H9 (cell line): ENCODE measurements at regions not wholly inside any gene's neighbourhood (a gene's known extent, or its start where the extent isn't known, plus 50 kb on each side); places are given as distances from the start of the nearest gene placed in this dataset.

Source experiments
- DNase-seq: peaks from one replicate; pipeline ENCODE4 v3.0.0-alpha.2; 2017
- H2AFZ ChIP-seq: one replicate; pipeline ENCODE4 v1.6.1; 2013; ENCODE audit warnings: mild to moderate bottlenecking, low read length, control low read depth, moderate library complexity
- H2AK5ac ChIP-seq: 2 replicates; pipeline ENCODE4 v1.6.1; 2013; ENCODE audit warnings: low read length, control low read depth, mixed read lengths; ENCODE audit not compliant: insufficient read length
- H2BK120ac ChIP-seq: one replicate; pipeline ENCODE4 v1.6.1; 2013; ENCODE audit warnings: low read depth, mild to moderate bottlenecking, low read length, control low read depth, inconsistent platforms; ENCODE audit not compliant: poor library complexity, severe bottlenecking
- H2BK12ac ChIP-seq: 2 replicates; pipeline ENCODE4 v1.6.1; 2013; ENCODE audit warnings: low read length, control low read depth, mixed read lengths, low read depth; ENCODE audit not compliant: insufficient read length
- H2BK15ac ChIP-seq: 2 replicates; pipeline ENCODE4 v1.6.1; 2013; ENCODE audit warnings: low read depth, low read length, control low read depth
- H2BK20ac ChIP-seq: one replicate; pipeline ENCODE4 v1.6.1; 2013; ENCODE audit warnings: low read depth, mild to moderate bottlenecking, low read length, control low read depth, inconsistent platforms; ENCODE audit not compliant: poor library complexity, severe bottlenecking
- H2BK5ac ChIP-seq: 2 replicates; pipeline ENCODE4 v1.6.1; 2013; ENCODE audit warnings: low read length, control low read depth, mixed read lengths; ENCODE audit not compliant: insufficient read length
- H3K14ac ChIP-seq: 2 replicates; pipeline ENCODE4 v1.6.1; 2013; ENCODE audit warnings: low read length, control low read depth; ENCODE audit not compliant: insufficient read depth
- H3K18ac ChIP-seq: 2 replicates; pipeline ENCODE4 v1.6.1; 2013; ENCODE audit warnings: low read depth, mild to moderate bottlenecking, mixed read lengths, low read length, control low read depth; ENCODE audit not compliant: insufficient read length
- H3K23ac ChIP-seq: 2 replicates; pipeline ENCODE4 v1.6.1; 2013; ENCODE audit warnings: low read length, control low read depth, mixed read lengths, low read depth; ENCODE audit not compliant: insufficient read length
- H3K23me2 ChIP-seq: 2 replicates; pipeline ENCODE4 v1.6.1; 2013; ENCODE audit warnings: low read depth, mild to moderate bottlenecking, mixed read lengths, low read length, control low read depth; ENCODE audit not compliant: insufficient read length, poor library complexity, severe bottlenecking
- H3K27ac ChIP-seq: 2 replicates; pipeline ENCODE4 v1.5.1; 2013; ENCODE audit warnings: low read length, control low read depth, mixed read lengths, low read depth; ENCODE audit not compliant: insufficient read length
- H3K27me3 ChIP-seq: 2 replicates; pipeline ENCODE4 v1.6.1; 2013; ENCODE audit warnings: low read length, control low read depth, inconsistent platforms; ENCODE audit not compliant: insufficient read depth
- H3K4ac ChIP-seq: 2 replicates; pipeline ENCODE4 v1.6.1; 2013; ENCODE audit warnings: low read depth, mild to moderate bottlenecking, control low read depth, inconsistent platforms, low read length, moderate library complexity
- H3K4me1 ChIP-seq: 2 replicates; pipeline ENCODE4 v1.6.1; 2013; ENCODE audit warnings: low read length, control low read depth, inconsistent platforms; ENCODE audit not compliant: insufficient read depth
- H3K4me2 ChIP-seq: 2 replicates; pipeline ENCODE4 v1.6.1; 2013; ENCODE audit warnings: low read length, control low read depth, mixed read lengths; ENCODE audit not compliant: insufficient read length, insufficient read depth
- H3K56ac ChIP-seq: 2 replicates; pipeline ENCODE4 v1.6.1; 2013; ENCODE audit warnings: low read depth, mild to moderate bottlenecking, mixed read lengths, low read length, control low read depth; ENCODE audit not compliant: insufficient read length
- H3K79me1 ChIP-seq: 2 replicates; pipeline ENCODE4 v1.6.1; 2013; ENCODE audit warnings: low read depth, mild to moderate bottlenecking, moderate library complexity, low read length, control low read depth, inconsistent platforms; ENCODE audit not compliant: insufficient read depth, poor library complexity, severe bottlenecking
- H3K79me2 ChIP-seq: 2 replicates; pipeline ENCODE4 v1.6.1; 2013; ENCODE audit warnings: low read length, control low read depth, inconsistent platforms; ENCODE audit not compliant: insufficient read depth
- H3K9ac ChIP-seq: 2 replicates; pipeline ENCODE4 v1.6.1; 2013; ENCODE audit warnings: low read length, control low read depth, mixed read lengths; ENCODE audit not compliant: insufficient read length; ENCODE audit errors: extremely low read depth
- H3K9me3 ChIP-seq: one replicate; pipeline ENCODE4 v1.6.1; 2013; ENCODE audit warnings: low read depth, low read length, inconsistent platforms; ENCODE audit not compliant: control insufficient read depth
- H3T11ph ChIP-seq: one replicate; pipeline ENCODE4 v1.6.1; 2013; ENCODE audit warnings: mild to moderate bottlenecking, low read length, control low read depth, inconsistent platforms
- H4K20me1 ChIP-seq: one replicate; pipeline ENCODE4 v1.6.1; 2013; ENCODE audit not compliant: control insufficient read depth, insufficient read length, insufficient read depth
- H4K5ac ChIP-seq: 2 replicates; pipeline ENCODE4 v1.6.1; 2013; ENCODE audit warnings: low read depth, mild to moderate bottlenecking, mixed read lengths, low read length, control low read depth; ENCODE audit not compliant: insufficient read length
- H4K8ac ChIP-seq: replicated peaks from 2 replicates; pipeline ENCODE4 v1.6.1; 2013; ENCODE audit warnings: low read length, control low read depth, mixed read lengths, low read depth; ENCODE audit not compliant: insufficient read length
- H4K91ac ChIP-seq: 2 replicates; pipeline ENCODE4 v1.6.1; 2013; ENCODE audit warnings: low read depth, mild to moderate bottlenecking, moderate library complexity, mixed read lengths, low read length, control low read depth; ENCODE audit not compliant: insufficient read length
- H3K27ac Mint-ChIP-seq, 3 experiments: 2 replicates in 2 of 3; 3 replicates in 1 of 3; pipeline ENCODE4 v1.8.0; 2020 to 2021; ENCODE audit warnings: mixed read lengths in 3 of 3, mild to moderate bottlenecking in 1 of 3, moderate library complexity in 1 of 3
- H3K27me3 Mint-ChIP-seq: 2 replicates; pipeline ENCODE4 v1.8.0; 2021; ENCODE audit warnings: low read depth, mild to moderate bottlenecking, moderate library complexity, mixed read lengths
- H3K36me3 Mint-ChIP-seq, 3 experiments: 2 replicates in 2 of 3; 3 replicates in 1 of 3; pipeline ENCODE4 v1.8.0; 2020 to 2021; ENCODE audit warnings: low read depth in 3 of 3, mixed read lengths in 3 of 3; ENCODE audit not compliant: insufficient read depth in 1 of 3
- H3K4me1 Mint-ChIP-seq, 2 experiments: 2 replicates each; pipeline ENCODE4 v1.8.0; 2020; ENCODE audit warnings: mixed read lengths in 2 of 2
- H3K4me3 Mint-ChIP-seq, 2 experiments: 2 replicates in 1 of 2; 3 replicates in 1 of 2; pipeline ENCODE4 v1.8.0; 2020 to 2021; ENCODE audit warnings: mild to moderate bottlenecking in 2 of 2, mixed read lengths in 2 of 2, moderate library complexity in 1 of 2
- H3K9me3 Mint-ChIP-seq, 2 experiments: 2 replicates in 1 of 2; 3 replicates in 1 of 2; pipeline ENCODE4 v1.8.0; 2020; ENCODE audit warnings: mild to moderate bottlenecking in 2 of 2, mixed read lengths in 2 of 2, moderate library complexity in 1 of 2
- TF ChIP-seq, protein P1 (sequence below): fragments of 200-600 bp; sonication (generic); conservative IDR thresholded peaks from 3 replicates; pipeline ENCODE4 v1.8.0; 2021; ENCODE audit warnings: antibody characterized with exemption, mild to moderate bottlenecking

DNA sequence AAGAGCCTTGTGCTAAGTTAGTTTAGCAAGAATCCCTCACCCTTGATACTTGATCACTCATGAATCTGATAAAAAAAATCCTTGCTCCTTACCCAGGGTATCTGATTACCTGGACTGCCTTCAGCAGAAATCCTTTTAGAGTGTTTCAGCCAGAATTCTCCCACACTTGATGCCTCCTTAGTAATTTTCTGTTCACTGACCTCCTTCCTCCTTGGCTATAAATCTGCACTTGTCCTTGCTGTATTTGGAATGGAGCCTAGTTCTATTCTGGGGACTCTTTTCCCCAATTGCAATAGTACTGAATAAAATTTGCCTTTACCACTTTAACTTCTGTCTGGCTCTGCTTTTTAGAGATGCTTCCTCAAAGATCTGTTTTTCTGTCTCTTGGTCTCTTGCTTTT, 84.9 kb downstream of the RPS24 start:
- Histone ChIP-seq H3K4me2 (no peak overlapping the region), H3K23ac (no peak overlapping the region), H3K9ac (no peak overlapping the region), H3K23me2 (no peaks in the 10 kb centered on the region), H4K20me1 (no peaks in the 10 kb centered on the region), H2BK15ac (no peak overlapping the region), H4K8ac (no peak overlapping the region), H4K5ac (no peak overlapping the region), H2BK12ac (no peak overlapping the region), H3K4me1 (no peaks in the 10 kb centered on the region), H3K9me3 (no peaks in the 10 kb centered on the region), H3K79me1 (no peaks in the 10 kb centered on the region), H2AFZ (no peak overlapping the region), H3K4ac (no peak overlapping the region), H3T11ph (no peak overlapping the region), H4K91ac (no peak overlapping the region), H2BK20ac (no peak overlapping the region), H3K79me2 (no peaks in the 10 kb centered on the region), H3K27ac (no peak overlapping the region), H2BK120ac (no peak overlapping the region), H3K56ac (no peak overlapping the region), H2BK5ac (no peak overlapping the region), H2AK5ac (no peak overlapping the region), H3K18ac (no peak overlapping the region), H3K14ac (no peak overlapping the region), H3K27me3 (no peaks in the 10 kb centered on the region)
- Mint-ChIP-seq H3K27ac (no peak overlapping the region), H3K9me3 (peaks cover 14 to 16% of the 10 kb centered on the region in 2 experiments; a peak in 4 of 5 replicates), H3K36me3 (peaks cover 0 to 2% (median 0%) of the 10 kb centered on the region in 3 experiments; a peak in 1 of 7 replicates), H3K4me3 (no peak overlapping the region), H3K4me1 (no peaks in the 10 kb centered on the region), H3K27me3 (peaks cover 11% of the 10 kb centered on the region; the same call in 1 of the 2 replicates)
- DNase-seq, result no peak
- TF ChIP-seq, protein P1, sequence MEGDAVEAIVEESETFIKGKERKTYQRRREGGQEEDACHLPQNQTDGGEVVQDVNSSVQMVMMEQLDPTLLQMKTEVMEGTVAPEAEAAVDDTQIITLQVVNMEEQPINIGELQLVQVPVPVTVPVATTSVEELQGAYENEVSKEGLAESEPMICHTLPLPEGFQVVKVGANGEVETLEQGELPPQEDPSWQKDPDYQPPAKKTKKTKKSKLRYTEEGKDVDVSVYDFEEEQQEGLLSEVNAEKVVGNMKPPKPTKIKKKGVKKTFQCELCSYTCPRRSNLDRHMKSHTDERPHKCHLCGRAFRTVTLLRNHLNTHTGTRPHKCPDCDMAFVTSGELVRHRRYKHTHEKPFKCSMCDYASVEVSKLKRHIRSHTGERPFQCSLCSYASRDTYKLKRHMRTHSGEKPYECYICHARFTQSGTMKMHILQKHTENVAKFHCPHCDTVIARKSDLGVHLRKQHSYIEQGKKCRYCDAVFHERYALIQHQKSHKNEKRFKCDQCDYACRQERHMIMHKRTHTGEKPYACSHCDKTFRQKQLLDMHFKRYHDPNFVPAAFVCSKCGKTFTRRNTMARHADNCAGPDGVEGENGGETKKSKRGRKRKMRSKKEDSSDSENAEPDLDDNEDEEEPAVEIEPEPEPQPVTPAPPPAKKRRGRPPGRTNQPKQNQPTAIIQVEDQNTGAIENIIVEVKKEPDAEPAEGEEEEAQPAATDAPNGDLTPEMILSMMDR, result no peak
